Islet precursor cell (in vitro differentiated cells): ENCODE measurements at regions not wholly inside any gene's neighbourhood (a gene's known extent, or its start where the extent isn't known, plus 50 kb on each side); places are given as distances from the start of the nearest gene placed in this dataset.

ENCODE experiments used
- DNase-seq: peaks from one replicate; pipeline ENCODE4 v3.0.0-alpha.2; 2018

- DNase-seq: peak; percentile 55
Measured at GRCh38 chr4:92122911-92123310, 180.9 kb upstream of the GRID2 start.

GRCh38 chr4:92128676-92129075, 175.1 kb upstream of the GRID2 start:
- DNase-seq: no peak

- DNase-seq: peak; percentile 37
Measured at GRCh38 chr4:92129408-92129994, 174.3 kb upstream of the GRID2 start.

GRCh38 chr4:92136434-92136833, 167.3 kb upstream of the GRID2 start:
- DNase-seq: no peak

- no peak for DNase-seq
Measured at GRCh38 chr4:92163348-92163747, 140.4 kb upstream of the GRID2 start.

- no peak for DNase-seq
Measured at GRCh38 chr4:92170340-92170739, 133.4 kb upstream of the GRID2 start.

GRCh38 chr4:92172203-92172602, 131.6 kb upstream of the GRID2 start:
- DNase-seq: no peak

- no peak for DNase-seq
Measured at GRCh38 chr4:92175250-92175649, 128.5 kb upstream of the GRID2 start.

GRCh38 chr4:92182006-92182735, 121.6 kb upstream of the GRID2 start:
- DNase-seq: no peak

GRCh38 chr4:92182736-92183407, 120.9 kb upstream of the GRID2 start:
- DNase-seq: no peak

- no peak for DNase-seq
Measured at GRCh38 chr4:92183825-92184224, 119.9 kb upstream of the GRID2 start.

- DNase-seq: no peak
Measured at GRCh38 chr4:92184566-92184965, 119.2 kb upstream of the GRID2 start.

- DNase-seq: no peak
Measured at GRCh38 chr4:92186239-92186638, 117.5 kb upstream of the GRID2 start.

- DNase-seq: no peak
Measured at GRCh38 chr4:92189146-92189545, 114.6 kb upstream of the GRID2 start.

- no peak for DNase-seq
Measured at GRCh38 chr4:92198711-92199110, 105.1 kb upstream of the GRID2 start.

GRCh38 chr4:92199135-92199534, 104.6 kb upstream of the GRID2 start:
- DNase-seq: no peak

GRCh38 chr4:92210906-92211305, 92.9 kb upstream of the GRID2 start:
- no peak for DNase-seq

- no peak for DNase-seq
Measured at GRCh38 chr4:92215476-92215875, 88.3 kb upstream of the GRID2 start.

- DNase-seq: no peak
Measured at GRCh38 chr4:92231511-92231910, 72.3 kb upstream of the GRID2 start.

- DNase-seq: no peak
Measured at GRCh38 chr4:92232566-92232965, 71.2 kb upstream of the GRID2 start.

GRCh38 chr4:92234393-92235176, 69.2 kb upstream of the GRID2 start:
- DNase-seq: no peak

GRCh38 chr4:92235731-92236130, 68.0 kb upstream of the GRID2 start:
- no peak for DNase-seq

GRCh38 chr4:92236877-92237276, 66.9 kb upstream of the GRID2 start:
- no peak for DNase-seq

GRCh38 chr4:92237559-92237958, 66.2 kb upstream of the GRID2 start:
- no peak for DNase-seq
